SU-DHL-6 (cell line): ENCODE measurements at regions not wholly inside any gene's neighbourhood (a gene's known extent, or its start where the extent isn't known, plus 50 kb on each side); places are given as distances from the start of the nearest gene placed in this dataset.

ENCODE experiments used
- EZH2phosphoT487 ChIP-seq: fragments of 200-600 bp; sonication (generic), shearing (Covaris generic); conservative IDR thresholded peaks from 2 replicates; pipeline ENCODE4 v1.6.1; 2018; ENCODE audit warnings: mild to moderate bottlenecking, antibody characterized with exemption, low read length, moderate library complexity, mixed read lengths
- TF ChIP-seq, protein P1 (sequence below): fragments of 200-600 bp; sonication (generic); IDR thresholded peaks from one replicate; pipeline ENCODE4 v1.5.1; 2017; ENCODE audit warnings: antibody characterized with exemption, mild to moderate bottlenecking, low read length, moderate library complexity; ENCODE audit not compliant: insufficient read depth, poor library complexity, severe bottlenecking

DNA sequence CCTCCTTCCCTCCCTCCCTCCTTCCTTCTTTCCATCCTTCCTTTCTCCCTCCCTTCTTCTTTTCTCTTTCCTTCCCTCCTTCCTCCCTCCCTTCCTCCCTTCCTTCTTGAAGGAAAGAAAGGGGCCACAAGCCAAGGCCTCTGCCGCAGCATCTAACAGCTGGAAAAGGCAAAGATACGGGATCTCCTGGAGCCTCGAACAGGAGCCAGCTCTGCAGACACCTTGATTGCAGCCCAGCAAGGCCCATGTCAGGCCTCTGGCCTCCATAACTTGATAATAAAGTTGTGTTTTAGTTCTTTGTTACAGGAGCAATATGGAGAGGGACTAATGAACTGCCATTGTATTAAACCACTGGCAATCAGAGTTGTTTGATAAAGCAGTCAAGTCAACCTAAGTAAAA, 348.9 kb upstream of the B3GAT1 start:
- TF ChIP-seq, protein P1, sequence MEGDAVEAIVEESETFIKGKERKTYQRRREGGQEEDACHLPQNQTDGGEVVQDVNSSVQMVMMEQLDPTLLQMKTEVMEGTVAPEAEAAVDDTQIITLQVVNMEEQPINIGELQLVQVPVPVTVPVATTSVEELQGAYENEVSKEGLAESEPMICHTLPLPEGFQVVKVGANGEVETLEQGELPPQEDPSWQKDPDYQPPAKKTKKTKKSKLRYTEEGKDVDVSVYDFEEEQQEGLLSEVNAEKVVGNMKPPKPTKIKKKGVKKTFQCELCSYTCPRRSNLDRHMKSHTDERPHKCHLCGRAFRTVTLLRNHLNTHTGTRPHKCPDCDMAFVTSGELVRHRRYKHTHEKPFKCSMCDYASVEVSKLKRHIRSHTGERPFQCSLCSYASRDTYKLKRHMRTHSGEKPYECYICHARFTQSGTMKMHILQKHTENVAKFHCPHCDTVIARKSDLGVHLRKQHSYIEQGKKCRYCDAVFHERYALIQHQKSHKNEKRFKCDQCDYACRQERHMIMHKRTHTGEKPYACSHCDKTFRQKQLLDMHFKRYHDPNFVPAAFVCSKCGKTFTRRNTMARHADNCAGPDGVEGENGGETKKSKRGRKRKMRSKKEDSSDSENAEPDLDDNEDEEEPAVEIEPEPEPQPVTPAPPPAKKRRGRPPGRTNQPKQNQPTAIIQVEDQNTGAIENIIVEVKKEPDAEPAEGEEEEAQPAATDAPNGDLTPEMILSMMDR = no peak
- no peak for TF ChIP-seq EZH2phosphoT487
